TTC549 (cell line): ENCODE measurements at regions not wholly inside any gene's neighbourhood (a gene's known extent, or its start where the extent isn't known, plus 50 kb on each side); places are given as distances from the start of the nearest gene placed in this dataset.
"Not testable (repeated sequence)": the region's sequence is repeated elsewhere in the genome, so short reads cannot be mapped to it uniquely, and the experiment has no call there.

Source experiments
- FAIRE-seq: peaks from 2 replicates; lab custom pipeline; 2012; peaks lifted over from hg19 to GRCh38; lab: Jason Lieb, UNC

DNA sequence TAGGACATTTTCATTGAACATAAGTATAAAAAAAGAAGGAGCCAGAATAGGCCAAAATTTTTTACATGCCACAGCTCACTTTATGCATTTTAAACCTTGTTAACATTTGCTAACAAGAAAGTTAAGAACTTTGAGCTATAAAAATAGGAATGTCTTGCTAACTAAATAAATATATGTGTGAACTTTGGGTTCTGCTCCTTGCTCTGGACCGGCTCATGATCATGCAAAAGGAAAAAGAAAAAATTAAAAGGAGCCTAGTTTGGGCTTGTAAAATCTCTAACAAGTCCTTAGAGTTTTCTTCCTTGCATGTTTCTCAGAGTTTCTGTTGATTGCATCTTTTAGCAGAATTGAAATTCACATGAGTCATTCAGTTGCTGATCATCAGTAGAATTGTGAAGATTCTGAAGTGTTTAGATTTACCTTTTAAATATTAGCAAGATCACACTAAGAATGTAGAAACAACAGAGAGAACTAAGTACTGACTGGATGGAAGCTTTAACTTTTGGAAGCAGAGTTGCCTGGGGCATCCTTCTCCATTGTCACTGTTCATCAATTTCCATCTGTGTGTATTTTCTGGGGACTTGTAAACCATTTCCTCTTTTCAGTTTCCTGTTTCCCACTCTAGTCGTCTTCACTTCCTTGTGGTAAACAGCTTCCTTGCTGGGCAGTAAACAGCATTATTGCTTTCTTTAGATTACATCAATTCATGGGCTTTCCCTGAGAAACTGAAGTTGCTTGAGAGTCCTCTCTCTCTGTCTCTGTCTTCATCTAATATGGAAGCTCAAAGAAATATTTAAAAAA, 458.4 kb upstream of the BTBD3 start:
- FAIRE-seq: peak; percentile 99

DNA sequence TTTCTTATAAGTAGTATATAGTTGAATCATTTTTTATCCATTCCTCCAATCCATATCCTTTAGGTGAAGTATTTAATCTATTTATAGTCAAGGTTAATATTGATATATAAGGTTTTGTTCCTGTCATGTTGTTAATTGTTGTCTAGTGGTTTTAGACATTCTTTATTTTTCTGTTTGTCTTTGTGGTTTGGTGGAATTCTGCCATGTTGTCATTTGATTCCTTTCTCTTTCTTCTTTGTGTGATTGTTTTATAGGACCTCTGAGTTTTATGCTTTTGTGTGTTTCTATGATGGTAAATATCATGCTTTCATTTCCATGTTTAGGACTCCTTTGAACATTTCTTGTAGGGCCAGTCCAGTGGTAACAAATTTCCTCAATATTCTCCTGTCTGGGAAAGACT, 450.3 kb upstream of the BTBD3 start:
- FAIRE-seq: peak; percentile 46

DNA sequence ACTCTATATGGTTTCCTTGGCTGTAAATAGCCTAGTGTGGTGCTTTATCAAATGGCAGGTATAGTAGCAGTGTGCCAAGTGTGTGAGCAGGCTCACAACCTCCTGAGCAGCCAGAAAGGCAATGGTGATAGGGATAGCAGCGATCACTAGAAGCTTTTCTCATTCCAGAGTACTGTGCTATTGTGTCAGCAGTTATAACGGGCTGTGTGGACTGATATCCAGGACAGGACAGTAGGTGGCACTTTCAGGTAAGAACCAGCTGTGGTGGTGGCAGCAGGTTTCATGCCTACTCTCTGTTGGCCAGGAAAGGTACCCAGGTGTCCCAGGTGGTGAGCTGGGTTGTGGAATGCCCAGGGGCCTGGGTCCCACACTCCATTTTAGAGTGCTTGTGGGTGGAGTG, 448.8 kb upstream of the BTBD3 start:
- FAIRE-seq: no peak

DNA sequence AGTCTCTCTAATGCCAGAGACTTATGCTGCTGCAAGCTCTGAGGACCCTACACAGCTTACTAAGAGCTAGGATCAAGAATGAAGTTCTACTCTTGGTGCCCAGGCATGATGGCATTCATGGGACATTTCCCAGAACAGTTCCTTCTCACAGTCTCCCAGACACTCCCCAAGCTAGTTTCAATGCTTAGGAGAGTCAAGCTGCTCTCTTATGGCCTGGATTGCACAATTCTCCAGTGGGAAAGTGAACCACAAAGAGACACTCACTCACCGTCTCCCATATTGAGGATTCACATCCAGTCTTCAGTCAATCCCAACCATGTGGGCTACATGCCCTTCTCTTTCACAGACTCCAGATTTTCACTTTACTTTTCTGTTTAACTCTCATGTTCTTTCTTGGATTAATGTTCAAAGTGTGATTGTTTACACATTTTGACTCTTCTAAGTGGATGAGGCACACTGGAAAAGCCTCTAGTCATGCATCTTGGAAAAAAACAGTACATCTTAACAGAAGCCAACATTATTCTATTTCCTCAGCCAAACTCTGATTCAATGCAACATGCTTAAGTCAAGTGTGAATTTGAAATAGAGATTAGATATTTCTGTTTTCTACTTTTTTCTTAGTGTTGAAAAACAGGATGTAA, 447.8 kb upstream of the BTBD3 start:
- no peak for FAIRE-seq

DNA sequence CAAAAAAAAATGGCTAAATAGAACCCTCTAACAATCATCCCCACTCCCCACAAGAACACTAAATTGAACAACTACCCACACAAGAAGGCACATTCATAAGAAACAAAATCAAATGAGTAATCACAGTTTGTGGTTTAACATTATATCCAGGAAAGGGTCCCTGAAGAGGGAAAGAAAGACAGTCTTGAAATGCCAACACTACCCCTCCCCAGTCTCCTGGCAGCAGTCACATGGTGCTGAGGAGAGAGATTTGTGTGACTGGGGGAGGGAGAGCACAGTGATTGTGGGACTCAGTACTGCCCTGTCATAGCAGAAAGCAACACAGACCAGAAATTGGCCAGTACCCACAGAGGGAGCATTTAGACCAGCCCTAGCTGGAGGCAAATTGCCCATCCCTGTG, 443.7 kb upstream of the BTBD3 start:
- no peak for FAIRE-seq

DNA sequence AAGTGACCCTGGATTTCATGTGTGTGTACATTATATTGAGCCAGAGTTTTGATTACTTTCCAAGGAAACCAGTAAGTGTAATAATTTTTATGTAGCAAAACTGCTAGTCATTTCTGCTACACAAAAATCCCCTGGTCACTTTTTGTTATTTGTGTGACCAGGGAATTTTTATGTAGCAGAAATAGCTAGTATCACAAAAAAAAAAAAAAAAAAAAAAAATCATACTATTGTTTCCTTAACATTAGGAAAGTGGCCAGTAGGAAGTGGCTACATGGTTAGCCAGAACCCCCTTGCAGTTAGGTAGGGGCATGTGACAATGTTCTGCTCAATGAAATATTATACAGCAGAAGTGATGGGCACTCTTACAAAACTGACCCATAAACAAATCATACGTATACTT, 434.0 kb upstream of the BTBD3 start:
- FAIRE-seq: no peak

DNA sequence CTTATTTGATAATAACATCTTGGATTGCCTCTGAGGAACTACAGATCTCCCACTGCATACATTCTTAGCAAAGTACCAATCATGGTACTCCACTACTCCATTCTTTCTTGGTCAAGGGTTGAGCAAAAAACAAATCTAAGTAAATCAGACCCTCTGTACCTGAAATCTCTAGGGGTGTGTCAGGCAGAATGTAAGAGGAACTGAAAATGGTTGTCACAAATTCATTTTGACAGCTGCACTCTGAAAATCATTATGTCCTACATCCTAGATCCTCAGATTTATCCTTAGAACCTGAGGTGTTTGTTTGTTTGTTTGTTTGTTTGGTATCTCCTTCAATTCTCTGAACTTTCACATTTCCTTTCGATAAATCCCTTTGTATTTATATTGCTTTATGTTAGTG, 433.2 kb upstream of the BTBD3 start:
- no peak for FAIRE-seq

DNA sequence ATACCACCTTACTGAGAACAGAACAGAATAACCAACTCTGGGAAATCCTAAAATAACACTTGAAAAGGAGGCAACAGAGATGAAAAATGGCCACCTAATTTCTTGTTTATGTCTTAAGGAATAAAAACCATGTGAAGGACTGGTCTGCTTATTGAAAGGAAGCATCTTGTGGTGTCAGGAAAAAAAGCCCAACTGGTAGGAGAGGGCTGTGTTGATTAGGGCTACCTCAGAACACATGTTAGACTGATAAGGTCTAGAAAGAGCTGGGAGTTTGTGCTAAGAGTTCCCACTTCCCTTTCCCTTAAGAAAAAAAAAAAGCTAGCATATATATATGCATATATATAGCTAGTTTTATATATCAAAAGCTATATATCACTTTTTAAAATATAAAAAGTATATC, 425.3 kb upstream of the BTBD3 start:
- no peak for FAIRE-seq

DNA sequence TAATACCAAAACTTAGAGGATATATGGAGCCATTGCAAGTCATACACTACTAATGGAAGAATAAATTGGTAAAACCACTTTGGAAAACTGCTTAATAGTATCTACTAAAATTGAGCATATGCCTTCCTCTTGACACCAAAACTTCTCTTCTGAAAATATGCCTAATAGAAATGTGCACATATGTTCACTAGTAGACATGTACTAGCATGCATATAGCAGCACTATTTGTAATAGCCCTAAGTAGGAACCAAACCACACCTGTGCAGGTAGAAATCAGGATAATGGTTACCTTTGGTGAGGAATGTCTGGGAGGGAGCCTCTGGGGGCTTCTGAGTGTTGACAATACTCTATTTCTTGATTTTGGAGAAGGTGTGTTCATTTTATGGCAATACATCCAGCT, 424.8 kb upstream of the BTBD3 start:
- no peak for FAIRE-seq

DNA sequence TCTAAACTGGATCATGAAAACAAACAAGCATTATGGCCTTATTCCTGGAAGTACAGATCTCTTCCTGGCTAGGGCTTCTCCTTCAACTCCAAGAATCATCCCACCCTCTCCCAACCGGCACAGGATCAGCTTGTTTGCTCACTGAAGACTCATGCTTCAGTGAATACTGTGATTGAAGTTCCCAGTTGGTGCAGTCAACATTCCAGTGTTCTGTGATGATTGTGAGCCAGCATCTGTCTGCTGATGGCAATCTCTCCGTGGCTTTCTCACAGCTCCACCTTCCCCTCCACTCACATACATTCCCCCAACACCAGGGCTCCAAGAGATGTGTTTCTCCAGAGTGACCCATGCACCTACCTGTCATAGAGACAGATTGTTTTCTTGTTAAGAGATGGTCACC, 421.3 kb upstream of the BTBD3 start:
- FAIRE-seq: peak; percentile 97

DNA sequence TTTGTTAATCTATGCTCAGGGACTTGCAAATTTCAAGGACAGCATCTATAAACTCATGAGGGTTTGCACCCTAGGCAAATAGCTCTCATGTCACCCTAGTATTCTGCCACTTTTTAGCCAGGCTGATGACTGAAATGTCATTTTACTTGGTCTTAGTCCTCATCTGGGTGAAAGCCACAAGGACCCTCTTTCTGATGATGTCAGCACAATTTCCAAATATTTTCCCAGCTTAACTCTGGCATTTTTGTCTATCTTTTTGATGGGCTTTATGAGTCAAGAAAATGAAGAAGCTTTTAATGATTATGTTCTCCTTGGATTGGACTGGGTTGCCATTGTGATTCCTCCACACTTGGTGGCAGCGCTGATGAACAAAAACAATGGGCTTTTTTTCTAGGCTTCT, 420.1 kb upstream of the BTBD3 start:
- FAIRE-seq: peak; percentile 87

DNA sequence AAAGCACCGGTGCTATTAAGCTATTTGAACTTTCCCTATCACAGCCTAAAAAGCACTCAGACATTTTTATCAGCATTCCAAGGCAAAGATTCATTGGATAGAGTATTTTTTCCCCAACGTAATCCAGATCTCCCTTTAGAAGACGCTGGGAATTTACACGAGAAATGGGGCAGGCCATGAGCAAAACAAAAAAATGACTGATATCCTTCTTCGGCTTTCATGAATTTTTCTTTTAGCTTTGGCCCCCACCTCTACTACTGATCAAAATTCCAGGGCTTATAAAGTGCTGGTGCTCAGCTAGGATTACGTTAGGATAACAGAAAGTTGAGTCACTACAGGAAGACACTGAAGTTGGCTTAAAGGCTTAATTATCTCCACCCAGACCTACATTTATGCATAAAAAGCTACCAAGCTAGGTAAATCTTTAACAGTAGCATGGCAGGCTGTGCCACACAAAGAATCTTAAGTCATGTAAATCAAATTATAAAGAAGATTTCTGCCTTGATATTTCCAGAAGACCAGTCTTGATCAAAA, 418.5 kb upstream of the BTBD3 start:
- no peak for FAIRE-seq

DNA sequence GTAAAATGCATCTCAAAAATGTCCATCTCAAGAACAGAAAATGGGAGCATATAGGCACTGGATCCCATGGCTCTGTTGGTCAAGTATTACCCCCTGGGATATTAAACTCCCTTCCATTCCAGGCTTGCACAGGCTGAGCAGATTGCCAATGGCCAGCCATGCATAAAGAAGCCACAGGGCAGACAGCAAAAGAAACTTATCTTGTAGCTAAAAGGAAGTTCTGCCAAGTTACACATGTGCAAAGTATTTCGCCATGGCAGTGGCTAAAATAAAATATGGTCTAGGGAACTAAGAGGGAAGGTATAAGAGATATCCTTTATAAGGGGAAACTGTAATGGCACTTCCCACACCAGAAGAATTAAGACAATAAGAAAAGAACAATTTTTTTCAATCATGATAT, 415.6 kb upstream of the BTBD3 start:
- FAIRE-seq: no peak

DNA sequence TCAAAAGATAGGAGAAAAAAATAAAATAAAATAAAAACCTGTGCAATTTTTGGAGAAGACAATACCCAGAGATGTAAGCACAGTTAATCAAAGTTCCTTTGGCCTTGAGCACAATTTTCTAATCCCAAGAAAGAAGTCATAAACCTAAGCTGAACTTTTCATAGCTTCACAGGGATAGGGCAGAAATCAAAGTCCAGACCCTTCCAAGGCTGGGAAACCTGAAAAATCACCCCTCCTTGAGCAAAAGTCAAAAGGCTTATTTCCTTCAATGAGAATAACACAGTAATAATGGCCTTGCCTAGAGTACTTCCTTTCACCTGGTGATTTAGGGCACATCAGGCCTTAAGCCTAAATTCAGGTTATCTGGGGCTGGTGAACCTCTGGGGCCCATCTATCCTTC, 415.0 kb upstream of the BTBD3 start:
- no peak for FAIRE-seq

DNA sequence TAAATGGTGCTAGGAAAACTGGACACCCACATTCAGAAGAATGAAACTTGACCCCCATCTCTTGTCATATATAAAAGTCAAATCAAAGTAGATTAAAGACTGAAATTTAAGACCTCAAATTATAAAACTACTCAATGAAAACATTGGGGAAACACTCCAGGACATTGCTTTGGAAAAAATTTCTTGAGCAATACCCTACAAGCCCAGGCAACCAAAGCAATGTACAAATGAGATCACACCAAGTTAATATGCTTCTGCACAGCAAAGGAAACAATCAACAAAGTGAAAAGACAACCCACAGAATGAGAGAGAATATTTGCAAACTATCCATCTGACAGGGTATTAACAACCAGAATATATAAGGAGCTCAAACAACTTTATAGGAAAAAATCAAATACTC, 407.9 kb upstream of the BTBD3 start:
- FAIRE-seq: no peak

DNA sequence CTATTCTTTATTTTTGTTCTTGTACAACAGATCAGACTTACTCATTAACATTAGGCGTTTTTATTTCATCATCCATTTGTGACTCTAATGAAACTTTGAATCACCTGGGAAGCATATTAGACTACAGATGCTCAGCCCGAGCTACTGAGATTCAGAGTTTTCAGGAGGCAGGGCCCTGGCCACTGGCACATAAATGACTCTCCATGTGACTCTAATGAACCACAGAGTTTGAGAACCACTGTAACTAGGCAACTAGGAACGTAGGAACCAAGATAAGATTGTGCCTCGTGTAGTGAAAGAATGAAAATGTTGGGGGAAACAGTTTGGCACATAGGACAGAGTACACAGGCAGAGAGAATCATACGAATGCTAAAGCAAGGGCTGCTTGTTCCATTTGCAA, 405.9 kb upstream of the BTBD3 start:
- FAIRE-seq: no peak

DNA sequence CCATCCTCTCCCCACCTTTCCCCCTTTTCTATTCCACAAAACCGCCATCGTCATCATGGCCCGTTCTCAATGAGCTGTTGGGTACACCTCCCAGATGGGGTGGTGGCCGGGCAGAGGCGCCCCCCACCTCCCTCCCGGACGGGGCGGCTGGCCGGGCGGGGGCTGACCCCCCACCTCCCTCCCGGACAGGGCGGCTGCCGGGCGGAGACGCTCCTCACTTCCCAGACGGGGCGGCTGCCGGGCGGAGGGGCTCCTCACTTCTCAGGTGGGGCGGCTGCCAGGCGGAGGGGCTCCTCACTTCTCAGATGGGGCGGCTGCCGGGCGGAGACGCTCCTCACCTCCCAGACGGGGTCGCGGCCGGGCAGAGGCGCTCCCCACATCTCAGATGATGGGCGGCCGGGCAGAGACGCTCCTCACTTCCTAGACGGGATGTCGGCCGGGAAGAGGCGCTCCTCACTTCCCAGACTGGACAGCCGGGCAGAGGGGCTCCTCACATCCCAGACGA, 404.4 kb upstream of the BTBD3 start:
- not testable (repeated sequence) for FAIRE-seq

DNA sequence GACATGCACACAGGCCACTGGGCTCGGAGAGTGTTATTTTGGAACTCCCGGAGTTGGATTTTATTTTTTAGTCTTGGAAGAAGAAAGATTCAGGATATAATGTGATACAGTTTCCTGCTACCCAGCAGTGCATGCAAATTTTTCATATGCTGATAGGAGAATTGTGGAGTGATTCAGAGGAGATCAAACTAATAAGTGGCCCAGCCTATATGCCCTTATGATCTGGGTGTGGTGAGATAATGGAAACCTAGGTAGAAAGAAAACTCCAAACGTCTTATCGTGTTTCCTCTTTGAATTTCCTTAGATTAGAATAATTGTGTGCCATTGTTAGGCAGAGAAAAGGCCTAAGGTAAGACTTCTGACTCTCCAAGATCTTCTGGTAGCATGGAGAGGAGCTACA, 401.2 kb upstream of the BTBD3 start:
- FAIRE-seq: no peak

DNA sequence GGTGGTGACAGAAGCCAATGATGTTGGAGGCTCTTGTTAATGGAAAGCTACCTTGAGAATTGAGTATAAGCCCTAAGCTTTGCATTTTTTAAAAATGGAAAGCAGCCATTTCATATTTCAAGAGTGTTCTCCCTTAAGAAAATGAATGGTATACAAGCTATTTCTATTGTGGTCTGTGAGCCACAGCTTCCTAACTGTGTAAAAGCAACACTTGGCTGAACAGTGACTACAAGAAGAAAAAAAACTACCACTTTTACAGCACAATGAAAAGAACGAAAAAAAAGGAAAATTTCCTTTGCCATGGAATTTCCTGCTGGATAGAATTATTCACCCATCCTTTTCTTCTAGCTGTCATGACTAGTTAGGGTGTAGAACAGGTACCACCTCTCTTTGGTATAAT, 397.1 kb upstream of the BTBD3 start:
- FAIRE-seq: no peak

DNA sequence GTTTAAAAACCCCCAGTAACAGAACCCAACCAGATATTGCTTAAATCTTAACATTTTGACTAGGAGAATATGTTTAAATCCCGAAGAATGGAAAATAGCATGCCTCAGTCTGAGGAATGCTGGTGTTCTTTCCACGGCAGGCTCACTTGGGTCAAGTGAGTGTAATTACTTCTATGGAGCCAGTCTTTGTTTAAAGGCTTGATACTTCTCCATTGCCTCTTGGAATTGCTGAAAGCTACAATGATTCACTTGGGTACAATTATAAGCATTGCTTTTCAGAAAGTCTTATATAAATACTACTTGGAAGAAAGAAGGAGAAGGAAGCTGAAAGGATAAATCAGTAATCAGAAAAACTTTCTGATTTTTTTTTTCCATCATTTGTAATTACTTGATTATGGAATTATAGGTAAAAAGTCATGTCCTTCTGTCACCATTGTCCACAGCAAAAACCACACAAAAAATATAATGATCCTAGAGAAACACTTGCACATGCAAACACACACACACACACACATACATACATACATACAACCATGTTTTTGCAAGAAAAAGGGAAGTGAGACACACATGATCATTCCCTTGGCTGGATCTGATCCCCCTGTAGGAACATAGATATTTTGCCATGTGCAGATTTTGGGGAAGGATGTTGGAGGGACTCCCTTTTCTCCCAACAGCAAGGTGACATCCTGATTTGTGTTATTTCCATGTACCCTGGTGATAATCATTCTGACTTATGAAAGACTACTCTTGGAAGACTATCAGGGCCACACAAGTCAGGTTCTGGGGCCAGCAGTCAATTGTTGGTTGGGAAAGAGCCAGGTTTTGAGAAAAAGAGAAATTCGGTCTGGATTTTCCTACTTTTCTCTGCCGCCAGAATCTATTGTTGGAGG, 396.0 kb upstream of the BTBD3 start:
- FAIRE-seq: no peak

DNA sequence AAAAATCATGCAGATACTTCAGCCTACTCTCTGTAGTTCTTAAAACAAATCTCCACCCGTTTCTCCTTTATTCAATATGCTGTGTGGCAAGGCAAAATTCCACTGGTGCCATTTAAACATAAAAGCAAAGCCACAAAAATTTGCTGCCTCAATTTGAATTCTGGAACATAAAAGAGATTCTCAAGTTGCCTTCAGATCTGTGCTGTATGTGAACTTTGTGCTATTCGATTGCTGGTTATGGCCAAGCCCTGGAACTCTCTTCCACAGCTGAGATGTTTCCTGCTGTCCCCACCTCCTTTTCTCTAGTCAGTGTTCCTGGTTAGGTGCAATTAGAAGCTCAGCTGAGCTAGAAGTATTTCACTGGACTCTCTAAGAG, 395.3 kb upstream of the BTBD3 start:
- no peak for FAIRE-seq

DNA sequence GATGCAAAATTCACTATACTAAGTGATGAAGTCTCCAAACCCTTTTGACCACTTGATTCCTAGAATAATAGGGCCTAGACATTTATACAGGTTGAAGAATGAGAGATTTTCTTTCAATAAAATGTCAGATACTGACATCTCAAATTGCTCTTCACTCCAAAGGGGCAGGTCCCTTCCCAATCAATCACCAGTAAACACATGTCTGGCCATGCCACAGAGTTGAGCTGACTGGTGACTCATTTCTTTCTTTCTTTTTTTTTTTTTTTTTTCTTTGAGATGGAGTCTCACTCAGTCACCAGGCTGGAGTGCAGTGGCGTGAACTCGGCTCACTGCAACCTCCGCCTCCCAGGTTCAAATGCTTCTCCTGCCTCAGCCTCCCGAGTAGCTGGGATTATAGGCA, 388.6 kb upstream of the BTBD3 start:
- no peak for FAIRE-seq

DNA sequence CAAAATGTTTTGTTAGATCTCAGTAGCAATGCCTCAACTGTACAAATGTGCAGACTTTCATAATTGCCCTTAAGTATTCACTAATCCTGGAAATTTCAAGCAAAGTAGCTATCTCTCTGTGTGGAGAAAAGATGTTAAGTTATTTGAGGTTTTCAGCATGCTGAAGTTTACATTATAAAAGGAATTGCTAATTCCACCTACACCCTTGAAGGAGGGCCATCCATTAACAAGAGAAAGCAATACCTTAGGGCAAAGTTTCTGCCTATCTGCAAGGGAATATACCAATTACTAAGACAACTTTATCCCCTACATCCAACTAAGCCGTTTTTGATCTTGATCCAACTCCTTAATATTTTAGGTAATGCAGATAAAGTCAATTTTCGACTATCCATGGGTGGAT, 380.7 kb upstream of the BTBD3 start:
- FAIRE-seq: no peak
